NCI-H1417 (cell line): ENCODE measurements at regions not wholly inside any gene's neighbourhood (a gene's known extent, or its start where the extent isn't known, plus 50 kb on each side); places are given as distances from the start of the nearest gene placed in this dataset.

Experiments
- DNase-seq, 3 experiments: peaks; one replicate each; lab custom pipeline; 2025; lab: John Stamatoyannopoulos, UW

GRCh38 chr4:148812101-148812500 lies 369.9 kb upstream of the NR3C2 start:
- no peak for DNase-seq

- DNase-seq: no peak
Measured at GRCh38 chr4:148810461-148810860, 368.2 kb upstream of the NR3C2 start.

- no peak for DNase-seq
Measured at GRCh38 chr4:148808416-148808815, 366.2 kb upstream of the NR3C2 start.

- no peak for DNase-seq
Measured at GRCh38 chr4:148800940-148801339, 358.7 kb upstream of the NR3C2 start.

GRCh38 chr4:148800336-148800885 lies 358.2 kb upstream of the NR3C2 start:
- DNase-seq: no peak

GRCh38 chr4:148795156-148795864 lies 353.1 kb upstream of the NR3C2 start:
- DNase-seq: no peak

GRCh38 chr4:148793221-148793620 lies 351.0 kb upstream of the NR3C2 start:
- no peak for DNase-seq

GRCh38 chr4:148790691-148791090 lies 348.5 kb upstream of the NR3C2 start:
- no peak for DNase-seq

GRCh38 chr4:148790246-148790645 lies 348.0 kb upstream of the NR3C2 start:
- no peak for DNase-seq

- no peak for DNase-seq
Measured at GRCh38 chr4:148787831-148788477, 345.7 kb upstream of the NR3C2 start.

- no peak for DNase-seq
Measured at GRCh38 chr4:148787285-148787684, 345.1 kb upstream of the NR3C2 start.

- DNase-seq: no peak
Measured at GRCh38 chr4:148786699-148787098, 344.5 kb upstream of the NR3C2 start.

- DNase-seq: no peak
Measured at GRCh38 chr4:148782284-148782683, 340.1 kb upstream of the NR3C2 start.

- no peak for DNase-seq
Measured at GRCh38 chr4:148780426-148781005, 338.3 kb upstream of the NR3C2 start.

- DNase-seq: no peak
Measured at GRCh38 chr4:148779771-148780170, 337.6 kb upstream of the NR3C2 start.

- DNase-seq: no peak
Measured at GRCh38 chr4:148778980-148779675, 336.9 kb upstream of the NR3C2 start.

- no peak for DNase-seq
Measured at GRCh38 chr4:148776941-148777340, 334.7 kb upstream of the NR3C2 start.

GRCh38 chr4:148774134-148774533 lies 331.9 kb upstream of the NR3C2 start:
- DNase-seq: no peak

- no peak for DNase-seq
Measured at GRCh38 chr4:148773313-148773712, 331.1 kb upstream of the NR3C2 start.

GRCh38 chr4:148770848-148771247 lies 328.6 kb upstream of the NR3C2 start:
- DNase-seq: no peak

GRCh38 chr4:148770377-148770776 lies 328.2 kb upstream of the NR3C2 start:
- no peak for DNase-seq

GRCh38 chr4:148764720-148765119 lies 322.5 kb upstream of the NR3C2 start:
- DNase-seq: no peak

- no peak for DNase-seq
Measured at GRCh38 chr4:148757171-148757570, 315.0 kb upstream of the NR3C2 start.
